CD4-positive, alpha-beta T cell treated with Interleukin-4 for 1 hour (primary cell): ENCODE measurements at regions not wholly inside any gene's neighbourhood (a gene's known extent, or its start where the extent isn't known, plus 50 kb on each side); places are given as distances from the start of the nearest gene placed in this dataset.

Source experiments
- DNase-seq, 2 donors: peaks; one replicate each; pipeline ENCODE4 v3.0.0-alpha.2; 2020 to 2022

- no peak for DNase-seq
These were observed 243.7 kb downstream of the SLC16A7 start for GRCh38 chr12:59839514-59839913.

- no peak for DNase-seq
These were observed 247.5 kb downstream of the SLC16A7 start for GRCh38 chr12:59843260-59843843.

- DNase-seq = no peak
These were observed 248.9 kb downstream of the SLC16A7 start for GRCh38 chr12:59844750-59845149.

GRCh38 chr12:59845293-59845692 lies 249.5 kb downstream of the SLC16A7 start:
- no peak for DNase-seq

GRCh38 chr12:59847127-59847526 lies 251.3 kb downstream of the SLC16A7 start:
- no peak for DNase-seq

- DNase-seq = no peak
These were observed 254.4 kb downstream of the SLC16A7 start for GRCh38 chr12:59850268-59850667.

GRCh38 chr12:59858508-59859170 lies 262.8 kb downstream of the SLC16A7 start:
- DNase-seq = no peak

- DNase-seq = no peak
These were observed 263.3 kb downstream of the SLC16A7 start for GRCh38 chr12:59859171-59859510.

- no peak for DNase-seq
These were observed 265.8 kb downstream of the SLC16A7 start for GRCh38 chr12:59861635-59862034.

GRCh38 chr12:59867055-59867454 lies 271.2 kb downstream of the SLC16A7 start:
- DNase-seq = no peak

GRCh38 chr12:59867689-59868088 lies 271.9 kb downstream of the SLC16A7 start:
- DNase-seq = no peak

GRCh38 chr12:59871779-59872178 lies 275.9 kb downstream of the SLC16A7 start:
- no peak for DNase-seq

GRCh38 chr12:59873136-59873535 lies 277.3 kb downstream of the SLC16A7 start:
- DNase-seq = no peak

GRCh38 chr12:59874781-59875180 lies 279.0 kb downstream of the SLC16A7 start:
- no peak for DNase-seq

GRCh38 chr12:59886131-59886733 lies 290.4 kb downstream of the SLC16A7 start:
- DNase-seq = no peak

- DNase-seq = no peak
These were observed 291.3 kb downstream of the SLC16A7 start for GRCh38 chr12:59887178-59887577.

- DNase-seq = no peak
These were observed 295.2 kb downstream of the SLC16A7 start for GRCh38 chr12:59890896-59891579.

GRCh38 chr12:59895166-59895775 lies 299.4 kb downstream of the SLC16A7 start:
- DNase-seq = no peak

GRCh38 chr12:59904874-59905521 lies 309.2 kb downstream of the SLC16A7 start:
- no peak for DNase-seq

- no peak for DNase-seq
These were observed 315.7 kb downstream of the SLC16A7 start for GRCh38 chr12:59911516-59911915.

GRCh38 chr12:59916988-59917387 lies 321.2 kb downstream of the SLC16A7 start:
- DNase-seq = no peak

GRCh38 chr12:59927032-59927431 lies 331.2 kb downstream of the SLC16A7 start:
- no peak for DNase-seq

GRCh38 chr12:59928416-59928815 lies 332.6 kb downstream of the SLC16A7 start:
- DNase-seq = no peak
